HG03066 (cell line): ENCODE measurements at regions not wholly inside any gene's neighbourhood (a gene's known extent, or its start where the extent isn't known, plus 50 kb on each side); places are given as distances from the start of the nearest gene placed in this dataset.
"Not testable (repeated sequence)": the region's sequence is repeated elsewhere in the genome, so short reads cannot be mapped to it uniquely, and the experiment has no call there.

Source experiments
- ATAC-seq: cut with Tn5 transposase; IDR thresholded peaks from one replicate; pipeline ENCODE4 v1.9.1; 2021; ENCODE audit warnings: low read depth; ENCODE audit not compliant: unreplicated experiment

DNA sequence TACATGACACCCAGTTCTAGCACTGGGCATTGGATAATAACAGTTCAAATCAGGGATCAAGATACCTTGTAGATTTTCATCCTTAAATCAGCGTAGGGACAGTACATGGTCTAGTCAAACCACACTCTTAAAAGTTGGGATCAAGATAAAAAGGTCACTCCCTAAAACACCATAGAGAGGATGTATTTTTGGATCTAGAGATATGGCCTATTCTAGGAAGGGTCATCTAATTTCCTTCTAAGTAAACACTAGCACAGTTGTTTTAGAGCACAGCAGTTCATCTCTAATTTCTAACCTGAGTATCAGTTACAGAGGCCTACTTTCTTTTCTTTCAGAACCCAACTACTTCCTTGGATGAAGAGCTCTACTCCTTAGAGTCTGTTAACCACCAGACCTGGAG is 166.4 kb upstream of the GRIN3A start:
- ATAC-seq = no peak

GRCh38 chr9:101902051-101902450 is 163.6 kb upstream of the GRIN3A start:
- no peak for ATAC-seq

DNA sequence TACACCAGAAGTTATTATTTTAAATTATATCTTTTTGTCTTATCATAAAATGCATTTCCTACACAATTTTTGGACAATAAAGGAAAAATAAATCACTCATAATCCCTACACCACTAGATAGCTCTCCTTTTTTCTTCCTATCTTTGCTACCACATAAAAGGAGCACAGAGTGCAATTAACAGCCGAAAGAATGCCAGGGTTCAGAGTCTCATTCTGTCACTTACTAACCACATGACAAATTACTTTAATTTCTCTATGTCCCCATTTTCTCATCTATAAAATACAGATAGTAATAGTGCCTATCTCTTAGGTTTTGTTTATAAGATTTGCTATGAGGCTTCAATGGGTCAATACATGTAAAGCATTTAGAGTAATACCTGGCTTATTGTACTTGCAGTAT is 158.7 kb upstream of the GRIN3A start:
- no peak for ATAC-seq

DNA sequence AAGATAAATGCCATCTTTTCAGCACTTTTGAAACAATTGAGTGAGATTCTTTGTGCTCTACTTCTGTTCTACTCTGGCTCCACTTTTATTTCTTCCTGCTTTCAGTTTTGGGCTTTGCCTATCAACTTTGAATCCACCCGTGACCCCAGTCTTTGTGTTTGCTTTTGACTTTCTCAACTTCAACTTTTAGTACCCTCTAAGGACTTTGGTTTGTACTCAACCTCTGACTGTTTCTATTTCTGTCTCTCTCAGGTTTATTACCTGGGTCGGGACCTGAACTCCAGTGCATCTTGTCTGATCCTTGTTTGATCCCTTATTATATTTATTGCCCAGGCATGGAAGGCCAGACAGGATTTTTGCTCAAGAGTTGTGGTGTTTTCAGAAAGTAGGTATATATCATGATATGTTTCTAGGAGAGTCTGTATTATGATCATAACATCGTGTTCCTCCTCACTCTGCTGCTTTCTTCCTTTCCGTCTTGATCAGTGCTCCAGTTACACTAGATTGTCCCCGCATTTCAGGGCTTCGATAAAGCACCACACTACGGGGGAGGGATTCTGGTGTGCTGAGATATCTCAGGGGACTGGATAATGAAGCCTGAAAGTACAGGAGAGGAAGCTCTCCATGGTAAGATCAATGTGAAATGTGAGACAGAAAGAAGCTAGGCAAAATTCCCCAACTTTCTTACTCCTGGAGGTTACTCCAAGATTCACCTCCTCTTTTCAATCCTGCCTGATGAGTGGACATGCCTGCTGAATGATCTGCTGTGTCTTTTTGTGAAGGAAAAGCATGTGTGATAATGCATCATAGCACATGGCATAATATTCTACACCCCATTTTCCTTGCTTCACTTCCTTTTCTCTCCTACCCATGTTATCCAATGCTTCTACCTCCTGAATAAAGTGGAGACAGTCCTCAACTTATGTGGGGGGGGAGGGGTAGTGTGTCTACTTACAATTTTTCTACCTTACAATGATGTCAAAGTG is 155.5 kb upstream of the GRIN3A start:
- no peak for ATAC-seq

GRCh38 chr9:101881508-101881907 is 143.1 kb upstream of the GRIN3A start:
- no peak for ATAC-seq

DNA sequence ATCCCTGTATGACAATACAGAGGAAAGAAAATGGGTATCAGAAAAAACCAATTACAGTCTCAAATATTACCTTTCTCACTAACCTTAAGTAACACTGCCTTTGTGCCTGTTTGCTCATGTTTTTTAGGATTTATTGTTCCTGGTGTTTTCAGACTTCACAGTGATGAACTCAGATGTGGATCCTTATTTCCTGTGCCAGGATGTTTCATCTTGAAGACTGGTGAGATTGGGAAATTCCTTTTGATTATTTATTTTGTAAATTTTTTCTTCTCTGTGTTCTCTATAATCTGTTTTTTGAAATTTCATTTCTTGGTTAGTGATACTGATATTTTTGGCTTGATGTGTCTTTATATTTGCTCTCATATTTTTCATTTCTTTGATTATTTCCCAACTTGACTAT is 142.4 kb upstream of the GRIN3A start:
- ATAC-seq = no peak

GRCh38 chr9:101878734-101879133 is 140.3 kb upstream of the GRIN3A start:
- no peak for ATAC-seq

- ATAC-seq = no peak
Observed at GRCh38 chr9:101877439-101877838, 139.0 kb upstream of the GRIN3A start.

DNA sequence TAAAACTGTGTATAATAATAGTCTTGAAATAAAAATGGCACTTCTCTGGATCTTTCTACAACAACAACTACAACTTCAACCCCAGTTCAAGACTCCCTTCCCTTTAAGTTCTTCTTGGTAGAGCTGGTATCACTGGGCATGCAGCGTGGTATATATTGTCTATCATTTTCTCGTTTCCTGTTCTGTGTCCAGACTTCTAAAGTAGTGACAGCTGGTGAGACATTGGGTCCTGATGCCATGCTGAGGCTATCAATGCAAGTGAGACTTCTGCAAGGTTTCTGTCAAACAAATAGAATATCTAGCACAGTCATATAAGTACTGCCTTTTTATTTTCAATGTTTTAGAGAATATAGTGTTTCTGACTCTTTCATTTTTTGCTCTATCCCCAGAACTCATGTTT is 123.0 kb upstream of the GRIN3A start:
- ATAC-seq = no peak

- ATAC-seq = no peak
Observed at GRCh38 chr9:101860920-101861319, 122.5 kb upstream of the GRIN3A start.

DNA sequence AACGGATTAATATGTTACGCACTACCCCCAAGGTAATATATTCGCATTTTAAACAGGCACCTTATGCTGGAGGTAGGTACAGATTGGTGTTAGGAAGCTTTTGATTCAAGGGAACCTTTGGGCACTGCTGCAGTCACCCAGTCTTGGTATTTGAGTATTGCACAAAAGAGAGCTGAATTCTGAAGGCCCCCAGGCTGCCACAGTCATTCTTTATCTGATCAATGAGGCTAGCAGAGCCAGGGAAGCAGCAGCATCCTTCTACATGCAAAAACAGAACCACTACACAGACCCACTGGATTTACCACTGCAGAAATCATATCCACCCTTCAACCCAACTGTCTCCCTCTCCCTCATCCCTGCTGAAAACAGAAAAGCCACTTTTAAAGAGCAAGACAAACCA is 121.2 kb upstream of the GRIN3A start:
- ATAC-seq = no peak

DNA sequence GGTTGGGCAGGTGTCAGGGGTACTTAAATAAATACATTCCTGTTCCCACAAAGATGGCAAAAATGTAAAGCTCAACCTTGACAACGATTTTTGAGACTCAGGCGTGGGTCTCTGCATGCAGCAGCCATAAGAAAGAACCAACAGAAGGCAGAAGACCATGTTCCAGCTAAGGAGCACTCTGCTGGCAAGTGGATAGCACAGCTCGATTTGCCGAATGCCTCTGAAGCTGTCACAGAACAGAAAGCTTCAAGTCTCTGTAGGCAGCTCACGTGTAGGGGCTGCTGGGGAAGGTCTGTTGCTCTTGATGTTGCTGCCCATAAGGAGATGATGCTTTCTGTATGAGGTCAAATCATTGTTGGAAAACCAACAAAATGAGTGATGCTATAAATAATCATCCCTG is 119.6 kb upstream of the GRIN3A start:
- ATAC-seq = no peak

GRCh38 chr9:101849102-101849707 is 110.8 kb upstream of the GRIN3A start:
- ATAC-seq = no peak

- ATAC-seq = no peak
Observed at GRCh38 chr9:101848485-101848919, 110.1 kb upstream of the GRIN3A start.

DNA sequence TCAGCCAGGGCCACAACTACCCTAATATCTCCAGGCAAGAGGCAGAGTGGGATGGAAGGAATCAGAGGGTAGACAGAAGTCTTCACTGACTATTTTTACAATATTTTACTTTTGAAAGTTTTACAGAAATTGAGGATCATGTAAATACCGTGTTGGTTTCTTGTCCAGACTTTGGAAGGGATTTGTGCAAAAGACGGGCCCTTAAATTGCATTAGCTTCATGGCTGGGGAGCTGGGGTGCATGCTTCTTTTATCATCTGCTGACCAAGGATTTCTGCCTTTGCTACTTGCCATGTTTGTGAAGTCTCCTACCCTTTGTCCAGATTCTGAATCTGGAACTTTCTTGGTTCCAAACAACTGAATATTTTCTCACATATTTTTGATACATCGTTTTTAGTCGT is 107.7 kb upstream of the GRIN3A start:
- no peak for ATAC-seq

GRCh38 chr9:101840694-101841188 is 102.3 kb upstream of the GRIN3A start:
- no peak for ATAC-seq

DNA sequence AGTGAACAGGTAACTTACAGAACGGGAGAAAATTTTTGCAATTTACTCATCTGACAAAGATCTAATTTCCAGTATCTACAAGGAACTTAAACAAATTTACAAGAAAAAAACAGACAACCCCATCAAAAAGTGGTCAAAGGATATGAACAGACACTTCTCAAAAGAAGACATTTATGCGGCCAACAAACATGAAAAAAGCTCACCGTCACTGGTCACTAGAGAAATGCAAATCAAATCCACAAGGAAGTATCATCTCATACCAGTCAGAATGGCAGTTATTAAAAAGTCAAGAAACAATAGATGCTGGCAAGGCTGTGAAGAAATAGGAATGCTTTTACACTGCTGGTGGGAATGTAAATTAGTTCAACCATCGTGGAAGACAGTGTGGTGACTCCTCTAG is 100.5 kb upstream of the GRIN3A start:
- not testable (repeated sequence) for ATAC-seq

DNA sequence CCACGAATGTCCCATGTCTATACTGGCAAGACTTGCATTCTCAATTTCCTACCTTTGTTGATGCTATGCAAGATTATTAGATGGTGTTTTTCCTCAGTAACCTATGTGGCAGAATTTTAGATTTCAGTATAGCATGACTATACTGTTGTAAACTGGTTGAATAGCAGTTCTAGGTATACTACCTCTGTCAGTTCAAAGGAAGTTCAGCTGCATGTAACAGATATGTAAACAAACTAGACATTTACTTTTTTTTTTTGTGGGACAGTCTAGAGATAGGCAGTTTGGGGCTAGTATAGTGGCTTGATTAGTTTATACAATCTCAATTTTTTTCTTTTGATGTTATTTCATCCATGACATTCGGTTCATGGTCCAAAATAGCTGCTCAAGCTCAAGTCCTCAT is 97.6 kb upstream of the GRIN3A start:
- ATAC-seq = no peak

DNA sequence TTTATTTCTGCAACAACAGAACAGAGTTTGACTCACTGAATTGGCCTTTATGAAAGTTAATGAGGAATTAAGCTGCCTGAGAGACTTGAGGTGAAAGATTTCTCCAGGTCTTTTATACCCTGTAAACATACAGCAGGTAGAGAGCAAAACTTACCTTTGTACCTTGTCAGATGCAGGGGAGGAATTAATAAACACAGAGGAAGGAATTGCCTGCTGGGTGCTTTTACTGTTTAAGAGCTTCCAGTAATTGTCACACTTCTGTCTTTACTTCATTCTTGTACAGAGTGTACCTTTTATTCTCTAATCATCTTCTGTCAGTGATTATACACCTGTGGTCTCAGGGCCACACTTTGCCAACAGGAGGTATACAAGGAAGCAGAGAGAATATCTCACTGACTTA is 94.0 kb upstream of the GRIN3A start:
- ATAC-seq = no peak

DNA sequence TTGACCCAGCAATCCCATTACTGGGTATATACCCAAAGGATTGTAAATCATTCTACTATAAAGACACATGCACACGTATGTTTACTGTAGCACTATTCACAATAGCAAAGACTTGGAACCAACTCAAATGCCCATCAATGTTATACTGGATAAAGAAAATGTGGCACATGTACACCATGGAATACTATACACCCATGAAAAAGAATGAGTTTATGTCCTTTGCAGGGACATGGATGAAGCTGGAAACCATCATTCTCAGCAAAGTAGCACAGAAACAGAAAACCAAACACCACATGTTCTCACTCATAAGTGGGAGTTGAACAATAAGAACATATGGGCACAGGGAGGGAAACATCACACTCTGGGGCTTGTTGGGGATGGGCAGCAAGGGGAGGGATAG is 83.0 kb upstream of the GRIN3A start:
- ATAC-seq = not testable (repeated sequence)

- ATAC-seq = not testable (repeated sequence)
Observed at GRCh38 chr9:101820983-101821382, 82.5 kb upstream of the GRIN3A start.

DNA sequence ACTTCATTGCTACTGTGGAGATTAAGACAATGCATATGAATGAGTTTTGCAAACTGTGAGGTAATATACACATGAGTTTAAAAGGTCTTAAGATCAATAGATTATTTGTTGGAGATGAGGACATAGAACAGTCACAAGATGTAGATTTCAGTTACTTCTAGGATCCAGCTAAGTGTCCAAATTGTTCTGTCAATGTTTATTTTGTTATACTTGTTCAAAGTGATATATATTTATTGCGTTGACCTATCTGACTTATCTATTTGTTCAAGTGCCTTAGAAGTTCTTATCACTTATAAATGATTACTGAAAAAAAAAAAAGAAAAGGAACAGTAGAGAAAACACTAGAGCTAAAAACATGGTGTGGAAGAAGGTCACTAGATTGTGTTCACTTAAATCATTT is 75.6 kb upstream of the GRIN3A start:
- no peak for ATAC-seq
